ENCODE measurements at regions not wholly inside any gene's neighbourhood (a gene's known extent, or its start where the extent isn't known, plus 50 kb on each side); places are given as distances from the start of the nearest gene placed in this dataset.

GRCh38 chr6:126738641-126739040, 379.8 kb upstream of the RSPO3 start (continued):
- TF ChIP-seq ZNF462 (CRISPR knock-in tag; IDR thresholded peaks at IDR 0.05) = no peak

GRCh38 chr6:126743076-126743475, 375.4 kb upstream of the RSPO3 start:
- H3K4me1 Mint-ChIP-seq = no peaks in the 10 kb centered on the region
- Histone ChIP-seq H3K79me2 (replicated peaks; ENCODE audit: insufficient read depth) (no peaks in the 10 kb centered on the region), H3K27me3 (ENCODE audit: insufficient read depth) (no peaks in the 10 kb centered on the region), H3F3A (replicated peaks; ENCODE audit: low read depth) (no peaks in the 10 kb centered on the region), H3K27ac (ENCODE audit: low read depth) (no peak overlapping the region), H3K4me1 (ENCODE audit: insufficient read depth) (no peaks in the 10 kb centered on the region), H3K4me2 (no peak overlapping the region), H4K20me1 (replicated peaks; ENCODE audit: insufficient read depth) (no peaks in the 10 kb centered on the region), H3K4me3 (no peak overlapping the region), H3K36me3 (ENCODE audit: insufficient read depth) (no peaks in the 10 kb centered on the region), H3K9me2 (ENCODE audit: insufficient read depth) (peaks cover 13% of the 10 kb centered on the region; the same call in 1 of the 2 replicates), H2AFZ (0 out of 2 replicates have a peak overlapping the region, but pooled peaks have one; percentile 28)
- H3K27me3 Mint-ChIP-seq (ENCODE audit: insufficient read depth, low read depth, poor library complexity) = no peaks in the 10 kb centered on the region
- DNase-seq (ENCODE audit: low spot score) = no peak
- peaks cover 14% of the 10 kb centered on the region for H3K9me3 Mint-ChIP-seq
- ATAC-seq = no peak
- H3K4me3 Mint-ChIP-seq = no peak overlapping the region
- no peak for TF ChIP-seq REST (IDR thresholded peaks at IDR 0.05; ENCODE audit: unreplicated experiment)
- TF ChIP-seq NANOG (IDR thresholded peaks at IDR 0.05; ENCODE audit: borderline replicate concordance) = no peak
- TF ChIP-seq CTCF (conservative IDR thresholded peaks at IDR 0.05; ENCODE audit: low read depth in 2 of 2) = no peak
- no peak for TF ChIP-seq ETS1 (IDR thresholded peaks at IDR 0.05)
- TF ChIP-seq CREB1 (CRISPR knock-in tag; IDR thresholded peaks at IDR 0.05; ENCODE audit: low read depth) = no peak
- TF ChIP-seq EZH2 (IDR thresholded peaks at IDR 0.05; ENCODE audit: low read depth, unreplicated experiment) = no peak
- no peak for TF ChIP-seq STAT1 (IDR thresholded peaks at IDR 0.05; ENCODE audit: unreplicated experiment)
- no peak for TF ChIP-seq EZH2phosphoT487 (IDR thresholded peaks at IDR 0.05; ENCODE audit: unreplicated experiment)
- no peak overlapping the region for H3K27ac Mint-ChIP-seq
- no peaks in the 10 kb centered on the region for H3K36me3 Mint-ChIP-seq (ENCODE audit: low read depth)
